Sigmoid colon (tissue), 4 donors: ENCODE measurements at regions not wholly inside any gene's neighbourhood (a gene's known extent, or its start where the extent isn't known, plus 50 kb on each side); places are given as distances from the start of the nearest gene placed in this dataset.

ENCODE experiments used
- CTCF ChIP-seq, 4 experiments: fragments of 450-650 bp in 3 of 4; fragments of 200-600 bp in 1 of 4; IDR thresholded peaks; one replicate each; pipeline ENCODE4 v1.5.1; 2016 to 2019; ENCODE audit warnings: antibody characterized with exemption in 4 of 4, mild to moderate bottlenecking in 3 of 4, moderate library complexity in 2 of 4
- POLR2A ChIP-seq, 2 donors: fragments of 450-650 bp; IDR thresholded peaks; one replicate each; pipeline ENCODE4 v1.6.1; 2016; ENCODE audit warnings: antibody characterized with exemption in 2 of 2, mild to moderate bottlenecking in 2 of 2, moderate library complexity in 2 of 2
- POLR2AphosphoS5 ChIP-seq, 4 donors: sonication (generic); formaldehyde crosslinking; IDR thresholded peaks; one replicate each; pipeline ENCODE4 v1.6.1; 2017; ENCODE audit warnings: antibody characterized with exemption in 4 of 4

DNA sequence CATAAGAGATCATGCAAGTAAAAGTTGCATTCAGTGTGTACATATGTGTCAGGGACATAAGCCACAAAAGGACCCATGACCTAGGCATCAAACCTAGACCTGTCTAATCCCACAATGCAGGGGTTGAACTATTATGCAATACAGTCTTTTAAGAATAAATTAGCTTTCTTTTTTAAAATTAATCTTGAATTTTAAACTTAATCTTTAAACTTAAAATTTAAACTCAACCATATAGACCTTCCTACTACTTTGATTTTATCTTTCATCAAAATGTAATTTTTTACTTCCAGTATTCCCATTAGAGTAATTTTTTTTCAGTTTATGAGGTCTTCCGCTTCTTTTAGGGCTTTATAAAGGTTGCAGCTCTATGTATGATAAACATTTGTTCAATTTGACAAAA lies 702.9 kb downstream of the SUCLG1 start:
- TF ChIP-seq CTCF (IDR thresholded peaks at IDR 0.05) = no peak
- TF ChIP-seq POLR2AphosphoS5 (IDR thresholded peaks at IDR 0.05) = no peak
- no peak for TF ChIP-seq POLR2A (IDR thresholded peaks at IDR 0.05)
